SK-N-SH (cell line): ENCODE measurements at regions not wholly inside any gene's neighbourhood (a gene's known extent, or its start where the extent isn't known, plus 50 kb on each side); places are given as distances from the start of the nearest gene placed in this dataset.

Source experiments
- CTCF ChIA-PET: fragments of 300-600, 350-600 bp; formaldehyde crosslinking; extraction: SDS; loops from one replicate; lab custom pipeline; 2021; lab: Yijun Ruan, JAX
- POLR2A ChIA-PET: fragments of 350-600 bp; sonication (Branson Sonifier 250); formaldehyde crosslinking; extraction: SDS; loops from one replicate; lab custom pipeline; 2020; ENCODE audit warnings: antibody characterized with exemption, inconsistent platforms; lab: Yijun Ruan, JAX
- DNase-seq: peaks from one replicate; pipeline ENCODE4 v3.0.0; 2012
- H2AFZ ChIP-seq: fragments of 200-600 bp; sonication (generic); 2 replicates; pipeline ENCODE4 v1.8.1; 2016; ENCODE audit warnings: antibody characterized with exemption, mild to moderate bottlenecking, low read depth
- H3F3A ChIP-seq: fragments of 200-600 bp; sonication (generic); replicated peaks from 2 replicates; pipeline ENCODE3; 2016; ENCODE audit warnings: antibody characterized with exemption, mild to moderate bottlenecking; ENCODE audit not compliant: insufficient read depth
- H3K27ac ChIP-seq, 2 experiments: fragments of 200-500 bp in 1 of 2; fragments of 200-600 bp in 1 of 2; sonication (Bioruptor generic) in 1 of 2; sonication (generic), shearing (Covaris generic) in 1 of 2; 2 replicates each; pipeline versions ENCODE4 v1.5.1 to v1.6.1; 2014 to 2016; ENCODE audit warnings: low read depth in 2 of 2, inconsistent platforms in 1 of 2, low read length in 1 of 2, mild to moderate bottlenecking in 1 of 2, mixed read lengths in 1 of 2
- H3K27me3 ChIP-seq: fragments of 200-600 bp; sonication (generic), shearing (Covaris generic); 2 replicates; pipeline ENCODE4 v1.6.1; 2016; ENCODE audit warnings: mixed run types; ENCODE audit not compliant: insufficient read depth
- H3K36me3 ChIP-seq, 2 experiments: fragments of 200-500 bp in 1 of 2; fragments of 200-600 bp in 1 of 2; sonication (Bioruptor generic) in 1 of 2; sonication (generic) in 1 of 2; replicated peaks in 1 of 2; 2 replicates each; pipeline versions ENCODE3 to v1.5.1; 2014 to 2016; ENCODE audit warnings: low read length in 1 of 2, mild to moderate bottlenecking in 1 of 2; ENCODE audit not compliant: insufficient read depth in 2 of 2, control insufficient read depth in 1 of 2
- H3K4me1 ChIP-seq, 2 experiments: fragments of 200-500 bp in 1 of 2; fragments of 200-600 bp in 1 of 2; sonication (Bioruptor generic) in 1 of 2; sonication (generic), shearing (Covaris generic) in 1 of 2; 2 replicates each; pipeline versions ENCODE4 v1.5.1 to v1.6.1; 2014 to 2016; ENCODE audit warnings: low read depth in 1 of 2, low read length in 1 of 2, mixed run types in 1 of 2; ENCODE audit not compliant: insufficient read depth in 2 of 2, control insufficient read depth in 1 of 2
- H3K4me2 ChIP-seq: fragments of 200-600 bp; sonication (generic), shearing (Covaris generic); 2 replicates; pipeline ENCODE4 v1.6.1; 2017; ENCODE audit warnings: mixed run types
- H3K4me3 ChIP-seq, 2 experiments: fragments of 200-500 bp in 1 of 2; fragments of 200-600 bp in 1 of 2; sonication (Bioruptor generic) in 1 of 2; sonication (generic), shearing (Covaris generic) in 1 of 2; 2 replicates each; pipeline versions ENCODE4 v1.5.1 to v1.8.1; 2014 to 2016; ENCODE audit warnings: low read depth in 2 of 2, inconsistent platforms in 1 of 2, low read length in 1 of 2, mild to moderate bottlenecking in 1 of 2, mixed read lengths in 1 of 2, moderate library complexity in 1 of 2
- H3K79me2 ChIP-seq: fragments of 200-600 bp; sonication (generic); 2 replicates; pipeline ENCODE4 v1.8.1; 2017; ENCODE audit warnings: mild to moderate bottlenecking; ENCODE audit not compliant: insufficient read depth
- H3K9ac ChIP-seq: fragments of 200-600 bp; sonication (generic); 2 replicates; pipeline ENCODE4 v1.6.1; 2017; ENCODE audit warnings: mixed run types
- H3K9me2 ChIP-seq: fragments of 200-600 bp; sonication (generic); 2 replicates; pipeline ENCODE4 v1.6.1; 2017; ENCODE audit warnings: mixed run types
- H3K9me3 ChIP-seq: fragments of 200-600 bp; sonication (generic); 2 replicates; pipeline ENCODE4 v1.6.1; 2017; ENCODE audit warnings: mixed run types, mild to moderate bottlenecking, moderate library complexity
- H4K20me1 ChIP-seq: fragments of 200-600 bp; sonication (generic); 2 replicates; pipeline ENCODE4 v1.6.1; 2017; ENCODE audit warnings: mild to moderate bottlenecking, mixed run types; ENCODE audit not compliant: insufficient read depth
- CHD2 ChIP-seq: fragments of 150-350 bp; IDR thresholded peaks from 2 replicates; pipeline ENCODE4 v1.6.1; 2018; ENCODE audit warnings: low read length; ENCODE audit not compliant: partially characterized antibody
- ELF1 ChIP-seq: IDR thresholded peaks from 2 replicates; pipeline ENCODE4 v1.4.0; 2012
- EP300 ChIP-seq, 2 experiments: IDR thresholded peaks; 2 replicates each; pipeline versions ENCODE4 v1.4.0 to v1.6.1; 2012; ENCODE audit warnings: borderline replicate concordance in 1 of 2, low read depth in 1 of 2, low read length in 1 of 2
- MEF2A ChIP-seq: IDR thresholded peaks from 2 replicates; pipeline ENCODE4 v1.4.0; 2012; ENCODE audit warnings: low read depth, borderline replicate concordance
- MXI1 ChIP-seq: IDR thresholded peaks from 2 replicates; pipeline ENCODE4 v1.6.1; 2012; ENCODE audit warnings: mild to moderate bottlenecking, low read depth, low read length, improper control_type of control experiment
- NFIC ChIP-seq: IDR thresholded peaks from 2 replicates; pipeline ENCODE4 v1.4.0; 2012; ENCODE audit warnings: borderline replicate concordance
- NRF1 ChIP-seq: IDR thresholded peaks from 2 replicates; pipeline ENCODE4 v1.6.1; 2012; ENCODE audit warnings: low read depth, mild to moderate bottlenecking, low read length
- POLR2AphosphoS5 ChIP-seq: IDR thresholded peaks from 2 replicates; pipeline ENCODE4 v1.6.1; 2012; ENCODE audit warnings: low read depth, low read length
- RAD21 ChIP-seq: IDR thresholded peaks from 2 replicates; pipeline ENCODE4 v1.6.1; 2012; ENCODE audit warnings: mild to moderate bottlenecking, low read length
- RCOR1 ChIP-seq: fragments of 150-350 bp; IDR thresholded peaks from 2 replicates; pipeline ENCODE4 v1.6.1; 2017; ENCODE audit warnings: antibody characterized with exemption, low read length
- RFX5 ChIP-seq: IDR thresholded peaks from 2 replicates; pipeline ENCODE4 v1.6.1; 2012; ENCODE audit warnings: mild to moderate bottlenecking, improper control_type of control experiment, low read length
- RXRA ChIP-seq: IDR thresholded peaks from 2 replicates; pipeline ENCODE4 v1.4.0; 2012; ENCODE audit warnings: low read depth, mild to moderate bottlenecking, borderline replicate concordance
- SMC3 ChIP-seq: IDR thresholded peaks from 2 replicates; pipeline ENCODE4 v1.6.1; 2012; ENCODE audit warnings: low read depth, low read length, improper control_type of control experiment
- USF2 ChIP-seq: fragments of 150-350 bp; IDR thresholded peaks from 2 replicates; pipeline ENCODE4 v1.6.1; 2017; ENCODE audit warnings: antibody characterized with exemption, low read length, low read depth, borderline replicate concordance
- YY1 ChIP-seq: IDR thresholded peaks from 2 replicates; pipeline ENCODE4 v1.4.0; 2012; ENCODE audit warnings: low read depth, mild to moderate bottlenecking
- WGBS: methylation state at CpG from one replicate; pipeline ENCODE4 v1.1.6; 2017; ENCODE audit warnings: low lambda C conversion rate; 5-methylcytosine and 5-hydroxymethylcytosine counted together
- TF ChIP-seq, protein P1 (sequence below): IDR thresholded peaks from 2 replicates; pipeline ENCODE4 v1.4.0; 2012; ENCODE audit warnings: low read depth, borderline replicate concordance
- TF ChIP-seq, protein P2 (sequence below): IDR thresholded peaks from 2 replicates; pipeline ENCODE4; 2012
- TF ChIP-seq, protein P3 (sequence below): IDR thresholded peaks from 2 replicates; pipeline ENCODE4 v1.6.1; 2012; ENCODE audit warnings: mild to moderate bottlenecking, low read depth, low read length, moderate library complexity

DNA sequence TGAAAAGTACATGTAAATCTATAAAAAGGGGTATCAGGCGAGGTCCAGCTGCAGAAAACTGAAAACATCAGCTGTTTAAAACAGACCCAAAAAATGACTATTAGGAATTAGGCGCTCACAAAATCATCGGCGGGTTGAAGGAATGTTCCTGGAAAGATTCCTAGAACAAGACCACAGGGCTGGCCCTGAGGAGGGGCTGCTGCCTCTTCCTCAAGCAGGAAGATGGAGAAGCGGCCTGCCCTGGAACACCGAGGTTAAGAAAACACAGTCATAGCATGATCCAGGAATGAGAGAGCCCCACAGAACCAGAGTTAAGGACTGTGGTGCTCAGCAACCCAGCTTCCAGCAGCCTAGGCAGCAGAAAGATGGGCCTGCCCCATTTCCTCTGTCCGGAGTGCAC is 78.4 kb downstream of the C11orf91 start:
- Histone ChIP-seq H3K79me2 (no peaks in the 10 kb centered on the region; the same call in 1 of the 2 replicates), H3K4me1 (peaks cover 0 to 12% of the 10 kb centered on the region in 2 experiments; a peak in 2 of 4 replicates), H3K9ac (no peak overlapping the region), H3K9me3 (no peaks in the 10 kb centered on the region), H3K9me2 (no peaks in the 10 kb centered on the region), H3K27ac (peak overlapping the region in 1 of 2 experiments; percentile 86; a peak in 1 of 4 replicates), H2AFZ (no peak overlapping the region), H3K4me3 (no peak overlapping the region), H3K27me3 (no peaks in the 10 kb centered on the region), H3K4me2 (0 out of 2 replicates have a peak overlapping the region, but pooled peaks have one; percentile 0), H3K36me3 (peaks cover 14 to 38% of the 10 kb centered on the region in 2 experiments), H4K20me1 (no peaks in the 10 kb centered on the region), H3F3A (peaks cover 19% of the 10 kb centered on the region)
- ChIA-PET CTCF (interaction anchor here (1.9 kb wide), 1 partner anchor 66 kb away, joined by 4 read pairs; no protein-coding TSS in a partner anchor), POLR2A (no interaction called here)
- DNase-seq = no peak
- 89% methylated on average over 7 of the region's 7 CpGs for WGBS
- TF ChIP-seq NRF1 (no peak), RCOR1 (no peak), RFX5 (no peak), RXRA (no peak), ELF1 (no peak), POLR2AphosphoS5 (no peak), MXI1 (no peak)
- TF ChIP-seq, protein P1, sequence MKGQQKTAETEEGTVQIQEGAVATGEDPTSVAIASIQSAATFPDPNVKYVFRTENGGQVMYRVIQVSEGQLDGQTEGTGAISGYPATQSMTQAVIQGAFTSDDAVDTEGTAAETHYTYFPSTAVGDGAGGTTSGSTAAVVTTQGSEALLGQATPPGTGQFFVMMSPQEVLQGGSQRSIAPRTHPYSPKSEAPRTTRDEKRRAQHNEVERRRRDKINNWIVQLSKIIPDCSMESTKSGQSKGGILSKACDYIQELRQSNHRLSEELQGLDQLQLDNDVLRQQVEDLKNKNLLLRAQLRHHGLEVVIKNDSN = no peak
- TF ChIP-seq, protein P2, sequence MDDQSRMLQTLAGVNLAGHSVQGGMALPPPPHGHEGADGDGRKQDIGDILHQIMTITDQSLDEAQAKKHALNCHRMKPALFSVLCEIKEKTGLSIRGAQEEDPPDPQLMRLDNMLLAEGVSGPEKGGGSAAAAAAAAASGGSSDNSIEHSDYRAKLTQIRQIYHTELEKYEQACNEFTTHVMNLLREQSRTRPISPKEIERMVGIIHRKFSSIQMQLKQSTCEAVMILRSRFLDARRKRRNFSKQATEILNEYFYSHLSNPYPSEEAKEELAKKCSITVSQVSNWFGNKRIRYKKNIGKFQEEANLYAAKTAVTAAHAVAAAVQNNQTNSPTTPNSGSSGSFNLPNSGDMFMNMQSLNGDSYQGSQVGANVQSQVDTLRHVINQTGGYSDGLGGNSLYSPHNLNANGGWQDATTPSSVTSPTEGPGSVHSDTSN = no peak

- 31% methylated on average over 6 of the region's 6 CpGs for WGBS
- Histone ChIP-seq H3K4me2 (peak overlapping the region; percentile 48), H3K9me3 (no peaks in the 10 kb centered on the region), H3K36me3 (peaks cover 14 to 42% of the 10 kb centered on the region in 2 experiments), H3K27ac (peak overlapping the region; percentile 24 to 86; a peak in 3 of 4 replicates), H3K4me3 (peak overlapping the region in 1 of 2 experiments; percentile 8; a peak in 1 of 4 replicates), H3K79me2 (no peaks in the 10 kb centered on the region; the same call in 1 of the 2 replicates), H3K9ac (peak overlapping the region; percentile 16; the same call in 1 of the 2 replicates), H3F3A (peaks cover 19% of the 10 kb centered on the region), H3K4me1 (peaks cover 0 to 12% of the 10 kb centered on the region in 2 experiments; a peak in 2 of 4 replicates), H4K20me1 (no peaks in the 10 kb centered on the region), H3K27me3 (no peaks in the 10 kb centered on the region), H3K9me2 (no peaks in the 10 kb centered on the region), H2AFZ (no peak overlapping the region; the same call in 1 of the 2 replicates)
- peak; percentile 34 for DNase-seq
- ChIA-PET POLR2A (no interaction called here), CTCF (interaction anchor here (0.5 kb wide), 1 partner anchor 19 kb away, joined by 3 read pairs; no protein-coding TSS in a partner anchor)
- TF ChIP-seq ELF1 (0 out of 2 replicates have a peak, but pooled peaks have one; percentile 14), RAD21 (no peak), MEF2A (peak; percentile 44; the same call in 1 of the 2 replicates), RCOR1 (no peak), USF2 (no peak), NRF1 (no peak), CHD2 (peak; percentile 6), SMC3 (no peak), NFIC (peak; percentile 48; the same call in 1 of the 2 replicates), YY1 (no peak), EP300 (IDR thresholded peaks at IDR 0.05; ENCODE audit: borderline replicate concordance in 1 of 2, low read depth in 1 of 2, low read length in 1 of 2) (peak; percentile 13 to 56; a peak in 1 of 4 replicates)
- TF ChIP-seq, protein P1 = no peak
- TF ChIP-seq, protein P3, sequence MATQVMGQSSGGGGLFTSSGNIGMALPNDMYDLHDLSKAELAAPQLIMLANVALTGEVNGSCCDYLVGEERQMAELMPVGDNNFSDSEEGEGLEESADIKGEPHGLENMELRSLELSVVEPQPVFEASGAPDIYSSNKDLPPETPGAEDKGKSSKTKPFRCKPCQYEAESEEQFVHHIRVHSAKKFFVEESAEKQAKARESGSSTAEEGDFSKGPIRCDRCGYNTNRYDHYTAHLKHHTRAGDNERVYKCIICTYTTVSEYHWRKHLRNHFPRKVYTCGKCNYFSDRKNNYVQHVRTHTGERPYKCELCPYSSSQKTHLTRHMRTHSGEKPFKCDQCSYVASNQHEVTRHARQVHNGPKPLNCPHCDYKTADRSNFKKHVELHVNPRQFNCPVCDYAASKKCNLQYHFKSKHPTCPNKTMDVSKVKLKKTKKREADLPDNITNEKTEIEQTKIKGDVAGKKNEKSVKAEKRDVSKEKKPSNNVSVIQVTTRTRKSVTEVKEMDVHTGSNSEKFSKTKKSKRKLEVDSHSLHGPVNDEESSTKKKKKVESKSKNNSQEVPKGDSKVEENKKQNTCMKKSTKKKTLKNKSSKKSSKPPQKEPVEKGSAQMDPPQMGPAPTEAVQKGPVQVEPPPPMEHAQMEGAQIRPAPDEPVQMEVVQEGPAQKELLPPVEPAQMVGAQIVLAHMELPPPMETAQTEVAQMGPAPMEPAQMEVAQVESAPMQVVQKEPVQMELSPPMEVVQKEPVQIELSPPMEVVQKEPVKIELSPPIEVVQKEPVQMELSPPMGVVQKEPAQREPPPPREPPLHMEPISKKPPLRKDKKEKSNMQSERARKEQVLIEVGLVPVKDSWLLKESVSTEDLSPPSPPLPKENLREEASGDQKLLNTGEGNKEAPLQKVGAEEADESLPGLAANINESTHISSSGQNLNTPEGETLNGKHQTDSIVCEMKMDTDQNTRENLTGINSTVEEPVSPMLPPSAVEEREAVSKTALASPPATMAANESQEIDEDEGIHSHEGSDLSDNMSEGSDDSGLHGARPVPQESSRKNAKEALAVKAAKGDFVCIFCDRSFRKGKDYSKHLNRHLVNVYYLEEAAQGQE = no peak
Measured at GRCh38 chr11:33620423-33621171, 80.0 kb downstream of the C11orf91 start.
